ENCODE measurements at regions not wholly inside any gene's neighbourhood (a gene's known extent, or its start where the extent isn't known, plus 50 kb on each side); places are given as distances from the start of the nearest gene placed in this dataset.

- H3K9ac ChIP-seq (ENCODE audit: low read length) = no peak overlapping the region
- no peaks in the 10 kb centered on the region for H3K9me3 ChIP-seq (ENCODE audit: low read length)
- no peak overlapping the region for H3K27ac ChIP-seq (ENCODE audit: low read length)
- no peaks in the 10 kb centered on the region for H3K36me3 ChIP-seq (ENCODE audit: insufficient read depth, low read length)
- H3K4me2 ChIP-seq (ENCODE audit: low read length) = no peak overlapping the region
- no peaks in the 10 kb centered on the region for H3F3A ChIP-seq (ENCODE audit: insufficient read depth, low read length, poor library complexity, severe bottlenecking)
- H3K4me3 ChIP-seq (ENCODE audit: low read length) = no peak overlapping the region
- TF ChIP-seq EZH2 (IDR thresholded peaks at IDR 0.05; ENCODE audit: borderline replicate concordance, insufficient read depth, low read length, poor library complexity, severe bottlenecking) (no peak), EP300 (conservative IDR thresholded peaks at IDR 0.05; ENCODE audit: poor library complexity, severe bottlenecking) (no peak), RAD21 (conservative IDR thresholded peaks at IDR 0.05) (no peak), CTCF (IDR thresholded peaks at IDR 0.05; ENCODE audit: poor library complexity, severe bottlenecking) (no peak)
- no peak overlapping the region for H2AFZ ChIP-seq (ENCODE audit: low read depth, low read length)
- H3K27me3 ChIP-seq (ENCODE audit: insufficient read depth, low read depth, low read length) = no peaks in the 10 kb centered on the region
- H3K9me2 ChIP-seq (ENCODE audit: insufficient read depth, low read length) = no peaks in the 10 kb centered on the region
- no peaks in the 10 kb centered on the region for H4K20me1 ChIP-seq (ENCODE audit: insufficient read depth)
- H3K79me2 ChIP-seq (replicated peaks; ENCODE audit: insufficient read depth, low read length) = no peaks in the 10 kb centered on the region
Observed at GRCh38 chr14:99039331-99040041, 232.5 kb downstream of the BCL11B start.

GRCh38 chr14:99040052-99040451 is 231.9 kb downstream of the BCL11B start:
- Histone ChIP-seq H3K79me2 (replicated peaks; ENCODE audit: insufficient read depth, low read length) (no peaks in the 10 kb centered on the region), H3F3A (ENCODE audit: insufficient read depth, low read length, poor library complexity, severe bottlenecking) (no peaks in the 10 kb centered on the region), H3K4me2 (ENCODE audit: low read length) (no peak overlapping the region), H3K9me2 (ENCODE audit: insufficient read depth, low read length) (no peaks in the 10 kb centered on the region), H3K9ac (ENCODE audit: low read length) (no peak overlapping the region), H3K9me3 (ENCODE audit: low read length) (no peaks in the 10 kb centered on the region), H4K20me1 (ENCODE audit: insufficient read depth) (no peaks in the 10 kb centered on the region), H3K27ac (ENCODE audit: low read length) (no peak overlapping the region), H2AFZ (ENCODE audit: low read depth, low read length) (no peak overlapping the region), H3K36me3 (ENCODE audit: insufficient read depth, low read length) (no peaks in the 10 kb centered on the region), H3K27me3 (ENCODE audit: insufficient read depth, low read depth, low read length) (no peaks in the 10 kb centered on the region), H3K4me3 (ENCODE audit: low read length) (no peak overlapping the region)
- TF ChIP-seq CTCF (IDR thresholded peaks at IDR 0.05; ENCODE audit: poor library complexity, severe bottlenecking) = no peak

DNA sequence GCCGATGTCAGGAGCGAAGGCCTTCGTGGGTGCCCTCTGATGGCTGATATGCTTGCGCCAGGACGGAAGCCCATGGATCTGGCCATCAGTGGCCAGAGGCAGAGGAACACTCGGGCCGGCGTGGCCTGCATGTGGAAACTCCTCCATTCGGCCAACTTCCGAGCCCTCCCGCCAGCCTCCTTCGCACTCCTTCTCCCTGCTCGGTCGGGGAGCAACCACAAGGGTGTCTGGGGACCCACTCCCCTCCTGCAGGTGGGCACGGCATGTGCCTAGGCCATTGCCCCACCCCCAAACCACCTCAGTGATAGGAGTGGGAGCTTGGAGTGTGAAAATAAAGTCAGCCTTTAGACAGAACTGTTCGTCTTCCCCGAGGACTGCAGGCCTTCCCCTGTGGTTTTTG is 231.3 kb downstream of the BCL11B start:
- TF ChIP-seq, protein P1, sequence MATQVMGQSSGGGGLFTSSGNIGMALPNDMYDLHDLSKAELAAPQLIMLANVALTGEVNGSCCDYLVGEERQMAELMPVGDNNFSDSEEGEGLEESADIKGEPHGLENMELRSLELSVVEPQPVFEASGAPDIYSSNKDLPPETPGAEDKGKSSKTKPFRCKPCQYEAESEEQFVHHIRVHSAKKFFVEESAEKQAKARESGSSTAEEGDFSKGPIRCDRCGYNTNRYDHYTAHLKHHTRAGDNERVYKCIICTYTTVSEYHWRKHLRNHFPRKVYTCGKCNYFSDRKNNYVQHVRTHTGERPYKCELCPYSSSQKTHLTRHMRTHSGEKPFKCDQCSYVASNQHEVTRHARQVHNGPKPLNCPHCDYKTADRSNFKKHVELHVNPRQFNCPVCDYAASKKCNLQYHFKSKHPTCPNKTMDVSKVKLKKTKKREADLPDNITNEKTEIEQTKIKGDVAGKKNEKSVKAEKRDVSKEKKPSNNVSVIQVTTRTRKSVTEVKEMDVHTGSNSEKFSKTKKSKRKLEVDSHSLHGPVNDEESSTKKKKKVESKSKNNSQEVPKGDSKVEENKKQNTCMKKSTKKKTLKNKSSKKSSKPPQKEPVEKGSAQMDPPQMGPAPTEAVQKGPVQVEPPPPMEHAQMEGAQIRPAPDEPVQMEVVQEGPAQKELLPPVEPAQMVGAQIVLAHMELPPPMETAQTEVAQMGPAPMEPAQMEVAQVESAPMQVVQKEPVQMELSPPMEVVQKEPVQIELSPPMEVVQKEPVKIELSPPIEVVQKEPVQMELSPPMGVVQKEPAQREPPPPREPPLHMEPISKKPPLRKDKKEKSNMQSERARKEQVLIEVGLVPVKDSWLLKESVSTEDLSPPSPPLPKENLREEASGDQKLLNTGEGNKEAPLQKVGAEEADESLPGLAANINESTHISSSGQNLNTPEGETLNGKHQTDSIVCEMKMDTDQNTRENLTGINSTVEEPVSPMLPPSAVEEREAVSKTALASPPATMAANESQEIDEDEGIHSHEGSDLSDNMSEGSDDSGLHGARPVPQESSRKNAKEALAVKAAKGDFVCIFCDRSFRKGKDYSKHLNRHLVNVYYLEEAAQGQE (IDR thresholded peaks at IDR 0.05; ENCODE audit: borderline replicate concordance) = no peak
- no peak for TF ChIP-seq TAF1 (IDR thresholded peaks at IDR 0.05; ENCODE audit: low read depth)
- TF ChIP-seq MXI1 (conservative IDR thresholded peaks at IDR 0.05; ENCODE audit: poor library complexity, severe bottlenecking) = no peak
- no peak for TF ChIP-seq POLR2AphosphoS5 (IDR thresholded peaks at IDR 0.05)
- no peak for TF ChIP-seq EP300 (conservative IDR thresholded peaks at IDR 0.05; ENCODE audit: poor library complexity, severe bottlenecking)
- TF ChIP-seq SMC3 (conservative IDR thresholded peaks at IDR 0.05; ENCODE audit: poor library complexity) = no peak
- no peak for TF ChIP-seq RAD21 (conservative IDR thresholded peaks at IDR 0.05)
- TF ChIP-seq EZH2 (IDR thresholded peaks at IDR 0.05; ENCODE audit: borderline replicate concordance, insufficient read depth, low read length, poor library complexity, severe bottlenecking) = no peak
- no peak for TF ChIP-seq CTCF (IDR thresholded peaks at IDR 0.05; ENCODE audit: poor library complexity, severe bottlenecking)
- no peaks in the 10 kb centered on the region for H3K27me3 ChIP-seq (ENCODE audit: insufficient read depth, low read depth, low read length)

More for the DNA sequence above, 231.3 kb downstream of the BCL11B start:
- Histone ChIP-seq H4K20me1 (ENCODE audit: insufficient read depth) (no peaks in the 10 kb centered on the region), H3K9me2 (ENCODE audit: insufficient read depth, low read length) (no peaks in the 10 kb centered on the region), H2AFZ (ENCODE audit: low read depth, low read length) (no peak overlapping the region), H3K27ac (ENCODE audit: low read length) (no peak overlapping the region), H3K79me2 (replicated peaks; ENCODE audit: insufficient read depth, low read length) (no peaks in the 10 kb centered on the region), H3K9me3 (ENCODE audit: low read length) (no peaks in the 10 kb centered on the region), H3F3A (ENCODE audit: insufficient read depth, low read length, poor library complexity, severe bottlenecking) (no peaks in the 10 kb centered on the region), H3K4me2 (ENCODE audit: low read length) (no peak overlapping the region), H3K4me3 (ENCODE audit: low read length) (no peak overlapping the region), H3K36me3 (ENCODE audit: insufficient read depth, low read length) (no peaks in the 10 kb centered on the region), H3K9ac (ENCODE audit: low read length) (no peak overlapping the region)

Measured in neural cell (in vitro differentiated cells).